Kidney (tissue), 13 donors: ENCODE measurements at regions not wholly inside any gene's neighbourhood (a gene's known extent, or its start where the extent isn't known, plus 50 kb on each side); places are given as distances from the start of the nearest gene placed in this dataset.

Experiments
- DNase-seq, 5 donors: peaks; one replicate each; pipeline ENCODE4 v3.0.0-alpha.2; 2013 to 2020
- FAIRE-seq: peaks from 2 replicates; lab custom pipeline; 2012; peaks lifted over from hg19 to GRCh38; lab: Jason Lieb, UNC
- H3K27ac ChIP-seq, 2 donors: one replicate each; pipeline ENCODE4 v1.7.0; 2013; ENCODE audit warnings: low read depth in 2 of 2, low read length in 2 of 2, inconsistent platforms in 1 of 2
- H3K27me3 ChIP-seq: one replicate; pipeline ENCODE4 v1.7.1; 2013; ENCODE audit warnings: low read length, inconsistent platforms; ENCODE audit not compliant: control insufficient read depth, insufficient read depth
- H3K36me3 ChIP-seq, 3 donors: one replicate each; pipeline versions ENCODE4 v1.7.0 to v1.7.1; 2013; ENCODE audit warnings: low read length in 3 of 3, control low read depth in 1 of 3, inconsistent platforms in 1 of 3; ENCODE audit not compliant: insufficient read depth in 3 of 3, control insufficient read depth in 2 of 3
- H3K4me1 ChIP-seq, 3 donors: one replicate each; pipeline versions ENCODE4 v1.7.0 to v1.7.1; 2013; ENCODE audit warnings: low read length in 3 of 3, inconsistent platforms in 1 of 3, low read depth in 1 of 3; ENCODE audit not compliant: control insufficient read depth in 2 of 3, insufficient read depth in 2 of 3
- H3K4me3 ChIP-seq, 3 donors: one replicate each; pipeline versions ENCODE4 v1.7.0 to v1.8.1; 2013; ENCODE audit warnings: low read length in 3 of 3, control low read depth in 1 of 3, inconsistent platforms in 1 of 3
- H3K9ac ChIP-seq, 3 donors: one replicate each; pipeline versions ENCODE4 v1.7.0 to v1.7.1; 2013; ENCODE audit warnings: low read length in 3 of 3, control low read depth in 1 of 3, inconsistent platforms in 1 of 3
- H3K9me3 ChIP-seq, 3 donors: one replicate each; pipeline versions ENCODE4 v1.7.0 to v1.7.1; 2013; ENCODE audit warnings: low read length in 3 of 3, control low read depth in 1 of 3, inconsistent platforms in 1 of 3; ENCODE audit not compliant: control insufficient read depth in 2 of 3, insufficient read depth in 1 of 3
- intact Hi-C: fragments of 100-400 bp; cut with DNase I; formaldehyde crosslinking; loops from one replicate; pipeline ENCODE4 v1.11.1; 2022
- TF ChIP-seq, protein P1 (sequence below): IDR thresholded peaks from 3 replicates; pipeline ENCODE4 v1.5.1; 2012; ENCODE audit warnings: mild to moderate bottlenecking, moderate library complexity, borderline replicate concordance; ENCODE audit not compliant: insufficient read depth; ENCODE audit errors: extremely low read depth
- donor health status: control.
- donor health status: control.
- donor health status: control.
- donor health status: control.
- donor health status: control.
- donor health status: DM: yes; HTN: yes; CAD: no.
- donor health status: Normal renal cell carcinoma (clear cell type).

DNA sequence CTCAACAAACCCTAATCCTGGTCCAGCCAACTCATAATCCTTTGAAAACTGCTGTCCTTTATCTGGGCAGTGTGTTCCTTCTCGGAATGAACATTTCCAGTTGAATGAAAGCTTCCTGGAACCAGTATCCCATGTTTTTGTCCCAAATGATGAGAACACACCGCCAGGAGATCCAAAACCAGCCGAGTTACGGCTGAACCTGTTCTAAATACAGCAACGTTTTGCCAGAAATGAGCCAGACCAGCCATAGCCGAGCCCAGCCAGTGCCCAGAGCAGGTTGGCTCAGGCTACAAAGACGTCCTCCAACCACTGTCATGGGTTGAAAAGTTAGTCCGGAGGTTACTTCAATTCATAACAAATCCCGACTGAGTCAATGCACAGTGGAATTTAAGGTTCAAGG is 67.6 kb upstream of the FOXF1 start:
- H3K36me3 ChIP-seq = no peaks in the 10 kb centered on the region
- no peak overlapping the region for H3K4me3 ChIP-seq
- H3K27ac ChIP-seq = no peak overlapping the region
- DNase-seq (no peak), FAIRE-seq (no peak)
- peaks cover 0 to 7% (median 0%) of the 10 kb centered on the region in 3 donors for H3K9me3 ChIP-seq
- intact Hi-C loops = no loop called here
- TF ChIP-seq, protein P1, sequence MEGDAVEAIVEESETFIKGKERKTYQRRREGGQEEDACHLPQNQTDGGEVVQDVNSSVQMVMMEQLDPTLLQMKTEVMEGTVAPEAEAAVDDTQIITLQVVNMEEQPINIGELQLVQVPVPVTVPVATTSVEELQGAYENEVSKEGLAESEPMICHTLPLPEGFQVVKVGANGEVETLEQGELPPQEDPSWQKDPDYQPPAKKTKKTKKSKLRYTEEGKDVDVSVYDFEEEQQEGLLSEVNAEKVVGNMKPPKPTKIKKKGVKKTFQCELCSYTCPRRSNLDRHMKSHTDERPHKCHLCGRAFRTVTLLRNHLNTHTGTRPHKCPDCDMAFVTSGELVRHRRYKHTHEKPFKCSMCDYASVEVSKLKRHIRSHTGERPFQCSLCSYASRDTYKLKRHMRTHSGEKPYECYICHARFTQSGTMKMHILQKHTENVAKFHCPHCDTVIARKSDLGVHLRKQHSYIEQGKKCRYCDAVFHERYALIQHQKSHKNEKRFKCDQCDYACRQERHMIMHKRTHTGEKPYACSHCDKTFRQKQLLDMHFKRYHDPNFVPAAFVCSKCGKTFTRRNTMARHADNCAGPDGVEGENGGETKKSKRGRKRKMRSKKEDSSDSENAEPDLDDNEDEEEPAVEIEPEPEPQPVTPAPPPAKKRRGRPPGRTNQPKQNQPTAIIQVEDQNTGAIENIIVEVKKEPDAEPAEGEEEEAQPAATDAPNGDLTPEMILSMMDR = no peak
- H3K4me1 ChIP-seq = peaks cover 0 to 9% (median 4%) of the 10 kb centered on the region in 3 donors
- peaks cover 3% of the 10 kb centered on the region for H3K27me3 ChIP-seq
- no peak overlapping the region for H3K9ac ChIP-seq

DNA sequence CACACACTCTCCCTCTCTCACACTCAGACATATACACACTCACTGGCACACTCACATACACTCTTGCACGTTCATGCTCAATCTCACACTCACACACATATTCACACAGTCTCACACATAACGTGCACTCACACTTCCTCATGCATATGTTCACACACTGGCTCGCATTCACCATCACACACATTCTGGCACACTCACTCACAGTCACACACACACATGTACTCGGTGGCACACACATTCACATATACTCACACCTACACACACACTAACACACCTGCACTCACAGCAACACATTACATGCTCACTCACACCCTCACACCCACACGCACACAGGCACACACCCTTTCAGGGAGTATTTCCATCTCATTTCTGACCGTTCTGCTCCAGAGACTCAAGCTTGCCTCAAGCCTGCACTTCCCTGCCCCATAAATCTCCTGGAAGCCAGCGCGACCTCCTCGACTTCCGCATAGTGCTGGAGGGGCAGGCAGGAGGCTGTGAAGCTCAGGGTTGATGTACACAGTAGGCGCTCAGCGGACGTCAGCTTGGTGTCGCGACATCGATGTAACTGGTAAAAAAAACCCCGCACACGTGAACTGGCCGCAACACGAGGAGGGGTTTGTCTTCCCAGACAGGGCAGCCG is 66.7 kb upstream of the FOXF1 start:
- DNase-seq (peak in 4 of 5 donors; percentile 73 to 91 (median 82)), FAIRE-seq (no peak)
- Histone ChIP-seq H3K36me3 (no peaks in the 10 kb centered on the region), H3K27ac (no peak overlapping the region), H3K4me3 (no peak overlapping the region), H3K9me3 (peaks cover 0 to 7% (median 0%) of the 10 kb centered on the region in 3 donors), H3K9ac (no peak overlapping the region), H3K27me3 (peaks cover 3% of the 10 kb centered on the region), H3K4me1 (peaks cover 0 to 9% (median 4%) of the 10 kb centered on the region in 3 donors)
- TF ChIP-seq, protein P1 = no peak
- intact Hi-C loops = no loop called here

DNA sequence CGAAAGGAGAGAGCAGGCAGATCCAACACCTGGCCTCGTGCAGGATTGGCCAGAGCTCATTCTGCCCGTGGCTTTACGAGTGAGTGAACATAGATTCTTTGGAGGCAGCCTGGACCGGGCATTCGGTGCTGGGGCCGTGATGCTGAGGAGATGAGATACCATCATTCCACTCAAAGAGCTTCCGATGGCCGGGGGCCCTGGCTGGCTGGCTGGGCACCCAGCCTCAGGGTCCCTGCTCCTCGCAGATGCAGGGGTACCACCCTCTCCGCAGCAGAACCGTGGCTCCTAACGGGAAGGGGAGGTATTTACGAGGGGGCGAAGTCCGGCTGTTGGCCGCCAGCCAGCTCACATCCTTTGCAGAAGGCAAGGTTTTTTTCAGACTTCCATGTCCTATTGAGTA is 66.1 kb upstream of the FOXF1 start:
- DNase-seq (peak in 4 of 5 donors; percentile 58 to 70 (median 70)), FAIRE-seq (no peak)
- no peak overlapping the region for H3K4me3 ChIP-seq
- no peak overlapping the region for H3K9ac ChIP-seq
- H3K9me3 ChIP-seq = peaks cover 0 to 7% (median 0%) of the 10 kb centered on the region in 3 donors
- no peaks in the 10 kb centered on the region for H3K36me3 ChIP-seq
- intact Hi-C loops = no loop called here
- peaks cover 3% of the 10 kb centered on the region for H3K27me3 ChIP-seq
- H3K27ac ChIP-seq = no peak overlapping the region
- H3K4me1 ChIP-seq = peaks cover 0 to 9% (median 4%) of the 10 kb centered on the region in 3 donors
- TF ChIP-seq, protein P1 = no peak
